GM19238 (cell line): ENCODE measurements at regions not wholly inside any gene's neighbourhood (a gene's known extent, or its start where the extent isn't known, plus 50 kb on each side); places are given as distances from the start of the nearest gene placed in this dataset.
"Not testable (repeated sequence)": the region's sequence is repeated elsewhere in the genome, so short reads cannot be mapped to it uniquely, and the experiment has no call there.

Experiments
- DNase-seq: peaks from one replicate; pipeline ENCODE4 v3.0.0; 2011; ENCODE audit warnings: low spot score; ENCODE audit not compliant: insufficient read length

- no peak for DNase-seq
These were observed 826.5 kb downstream of the UQCRFS1 start for GRCh38 chr19:28386470-28386869.

- no peak for DNase-seq
These were observed 826.9 kb downstream of the UQCRFS1 start for GRCh38 chr19:28386066-28386465.

- no peak for DNase-seq
These were observed 835.9 kb downstream of the UQCRFS1 start for GRCh38 chr19:28377077-28377476.

GRCh38 chr19:28374971-28375370 is 838.0 kb downstream of the UQCRFS1 start:
- no peak for DNase-seq

GRCh38 chr19:28372576-28373247 is 840.2 kb downstream of the UQCRFS1 start:
- no peak for DNase-seq

- DNase-seq: no peak
These were observed 845.8 kb downstream of the UQCRFS1 start for GRCh38 chr19:28367146-28367545.

DNA sequence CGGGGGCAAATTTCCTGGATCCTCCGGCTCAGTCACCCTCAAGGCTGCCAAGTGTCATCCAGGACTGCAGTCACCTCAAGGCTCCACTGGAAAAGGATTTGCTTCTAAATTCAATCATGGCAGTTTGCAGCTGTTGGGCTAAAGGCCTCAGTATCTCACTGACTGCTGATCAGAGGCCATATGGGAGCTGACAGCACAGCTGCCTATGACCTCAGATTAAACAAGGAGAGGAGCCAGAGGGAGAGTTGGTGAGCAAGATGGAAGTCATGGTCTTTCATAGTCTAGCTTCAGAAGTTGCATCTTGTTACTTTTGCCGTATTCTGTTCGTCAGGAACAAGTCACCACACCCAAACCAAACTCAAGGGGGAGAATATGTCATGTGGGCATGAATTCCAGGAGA is 849.7 kb downstream of the UQCRFS1 start:
- no peak for DNase-seq

DNA sequence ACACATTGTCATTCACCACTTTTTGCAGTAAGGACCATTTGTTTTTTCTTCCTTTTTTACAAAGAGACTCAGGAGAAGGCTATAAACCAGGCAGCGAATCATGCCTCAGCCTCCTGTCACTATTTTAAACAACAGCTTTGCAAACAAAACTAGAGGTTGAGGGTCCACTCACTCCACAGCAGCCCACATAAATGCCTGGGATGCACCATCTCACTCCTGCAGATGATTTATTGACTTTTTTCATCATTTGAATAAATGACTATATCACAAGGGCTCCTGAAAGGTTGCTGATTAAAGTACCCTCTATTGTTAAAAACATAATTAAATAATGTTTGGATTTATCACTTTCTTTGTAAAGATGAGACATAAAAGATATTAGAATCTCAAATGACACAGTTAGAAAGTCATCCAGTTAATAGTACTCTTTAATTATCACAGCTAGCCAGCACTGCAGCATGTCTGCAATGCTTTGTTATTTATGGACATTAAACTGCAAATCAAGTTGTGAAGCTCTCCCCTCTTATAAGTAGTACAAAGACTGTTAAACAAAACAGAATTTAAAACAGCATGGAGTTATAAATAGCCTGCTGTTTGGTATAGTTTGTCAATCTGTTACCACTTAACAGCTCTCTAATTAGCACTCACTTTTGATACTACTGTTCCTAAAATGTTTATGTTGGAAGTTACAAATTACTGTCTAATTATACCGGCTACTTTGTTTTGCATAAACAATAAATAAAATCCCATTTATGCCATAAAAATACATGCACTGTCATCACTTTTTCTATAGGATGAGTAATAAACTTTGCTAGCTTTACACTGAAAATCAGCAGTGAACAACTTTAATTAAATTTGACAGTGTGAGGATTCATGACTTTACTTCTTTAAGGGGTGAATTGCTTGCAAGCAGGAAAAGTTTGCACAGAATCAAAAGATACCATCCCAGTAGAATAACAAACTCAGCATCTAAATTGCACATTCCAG is 853.2 kb downstream of the UQCRFS1 start:
- DNase-seq: no peak

DNA sequence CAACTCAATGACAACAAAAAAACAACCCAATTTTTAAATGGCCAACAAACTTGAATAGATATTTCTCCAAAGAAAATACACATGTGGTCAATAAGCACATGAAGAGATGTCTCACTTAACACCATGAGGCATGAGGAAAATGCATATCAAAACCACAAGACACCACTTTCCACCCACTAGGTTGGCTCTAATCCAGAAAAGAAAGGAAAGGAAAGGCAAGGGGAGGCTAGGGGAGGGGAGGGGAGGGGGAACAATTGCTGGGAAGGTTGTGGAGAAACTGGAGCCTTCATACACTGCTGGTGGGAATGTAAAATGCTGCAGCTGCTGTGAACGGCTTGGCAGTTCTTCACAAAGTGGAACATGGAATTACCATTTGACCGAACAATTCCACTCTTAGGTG is 854.3 kb downstream of the UQCRFS1 start:
- DNase-seq: no peak

- no peak for DNase-seq
These were observed 861.2 kb downstream of the UQCRFS1 start for GRCh38 chr19:28351761-28352160.

- DNase-seq: not testable (repeated sequence)
These were observed 861.6 kb downstream of the UQCRFS1 start for GRCh38 chr19:28351321-28351720.

- no peak for DNase-seq
These were observed 862.3 kb downstream of the UQCRFS1 start for GRCh38 chr19:28350673-28351072.

GRCh38 chr19:28350037-28350436 is 862.9 kb downstream of the UQCRFS1 start:
- no peak for DNase-seq

DNA sequence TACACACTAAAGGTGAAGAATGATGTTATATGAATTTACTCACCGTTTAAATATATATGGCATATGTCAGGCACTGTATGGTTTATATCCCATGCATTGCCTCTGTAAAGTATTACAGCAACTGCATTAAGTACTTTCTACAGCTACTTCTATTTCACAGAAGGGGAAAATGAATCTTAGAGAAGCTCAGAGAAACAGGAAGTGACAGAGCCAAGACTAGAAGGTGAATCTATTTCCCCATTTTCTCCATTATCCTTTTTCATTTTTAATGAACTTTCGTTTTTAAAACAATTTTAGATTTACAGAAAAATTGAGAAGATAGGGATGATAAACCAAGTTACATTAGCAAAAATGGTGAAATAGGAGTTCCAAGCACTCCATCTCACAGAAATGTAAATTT is 863.3 kb downstream of the UQCRFS1 start:
- DNase-seq: no peak

DNA sequence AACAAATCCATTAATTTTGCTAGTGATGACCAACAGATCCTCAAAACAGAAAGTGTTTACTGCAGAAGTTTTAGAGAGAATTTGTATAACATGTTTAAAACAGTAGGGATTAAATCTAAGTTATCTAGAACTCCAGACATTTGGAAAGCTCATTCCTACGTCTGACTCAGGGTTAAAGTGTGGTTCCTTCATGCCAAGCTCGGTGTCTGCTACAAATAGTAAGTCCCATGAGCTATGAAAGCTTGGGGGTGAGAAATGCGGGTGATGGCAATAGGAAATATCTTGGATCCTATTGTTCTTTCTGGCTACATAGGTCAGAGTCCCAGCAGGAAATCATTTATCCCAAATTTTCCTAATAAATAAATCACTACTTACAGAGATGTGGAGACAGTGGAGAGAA is 867.1 kb downstream of the UQCRFS1 start:
- DNase-seq: no peak

DNA sequence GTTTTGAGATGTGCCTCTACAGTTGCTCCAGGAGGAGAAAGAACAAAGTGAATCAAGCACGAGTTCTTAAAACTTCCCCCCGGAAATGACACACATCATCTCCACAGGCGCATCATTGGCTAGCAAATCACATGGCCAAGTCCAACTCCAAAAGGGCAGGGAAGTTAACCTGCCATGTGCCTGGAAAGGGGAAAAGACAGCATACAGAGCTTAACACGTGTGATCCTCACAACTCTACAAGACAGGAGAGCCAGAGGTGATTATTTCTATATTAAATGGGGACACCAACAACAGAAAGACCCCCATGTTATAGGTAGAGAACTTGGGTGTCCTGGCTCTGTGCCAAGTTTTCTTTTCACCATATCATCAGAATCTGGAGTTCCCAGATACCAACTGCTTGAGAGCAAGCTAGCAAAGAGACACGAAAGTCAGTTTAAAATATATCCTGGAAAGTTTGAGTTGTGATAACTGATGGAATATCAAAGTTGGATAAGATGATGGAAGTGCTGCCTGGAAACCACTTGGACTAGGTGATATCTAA is 871.1 kb downstream of the UQCRFS1 start:
- no peak for DNase-seq

DNA sequence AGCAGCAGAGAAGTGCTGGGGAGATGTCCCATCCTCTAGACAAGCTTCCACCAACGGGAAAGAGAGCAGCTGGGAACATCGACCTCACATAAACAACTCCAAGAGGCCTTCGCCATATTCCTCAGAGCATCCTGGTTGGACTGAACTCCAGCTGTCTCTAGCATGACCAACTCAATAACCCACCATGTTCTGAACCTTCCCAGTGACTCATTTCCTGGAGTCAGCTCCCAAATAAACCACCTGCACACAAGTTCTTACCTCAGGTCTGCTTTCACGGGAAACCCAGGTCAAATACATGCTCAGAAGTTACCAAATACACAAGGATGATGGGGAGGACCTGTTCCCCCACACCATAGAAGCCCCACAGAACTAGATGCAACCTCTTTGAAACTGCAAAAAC is 878.5 kb downstream of the UQCRFS1 start:
- no peak for DNase-seq

DNA sequence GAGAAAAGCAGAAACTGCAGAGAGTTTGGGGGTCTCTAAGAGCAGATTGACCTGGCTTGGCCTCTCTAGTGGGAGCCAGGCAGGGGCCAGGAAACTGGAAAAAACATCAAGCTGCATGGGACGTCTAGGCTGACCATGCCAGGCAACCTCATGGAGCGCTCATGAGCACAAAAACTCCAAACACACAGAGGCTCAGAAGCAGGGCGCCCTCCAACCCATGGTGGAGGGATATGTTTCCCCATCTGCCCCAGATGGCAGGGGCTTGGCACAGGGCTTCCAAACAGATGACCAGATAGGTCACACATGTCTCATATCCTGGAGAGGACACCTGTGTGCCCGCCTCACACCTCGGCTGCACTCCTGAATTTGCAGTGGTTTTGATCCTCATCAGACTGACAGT is 879.0 kb downstream of the UQCRFS1 start:
- DNase-seq: no peak

- DNase-seq: no peak
These were observed 880.1 kb downstream of the UQCRFS1 start for GRCh38 chr19:28332886-28333285.

- DNase-seq: no peak
These were observed 880.6 kb downstream of the UQCRFS1 start for GRCh38 chr19:28332351-28332750.

- no peak for DNase-seq
These were observed 881.4 kb downstream of the UQCRFS1 start for GRCh38 chr19:28331596-28331995.

DNA sequence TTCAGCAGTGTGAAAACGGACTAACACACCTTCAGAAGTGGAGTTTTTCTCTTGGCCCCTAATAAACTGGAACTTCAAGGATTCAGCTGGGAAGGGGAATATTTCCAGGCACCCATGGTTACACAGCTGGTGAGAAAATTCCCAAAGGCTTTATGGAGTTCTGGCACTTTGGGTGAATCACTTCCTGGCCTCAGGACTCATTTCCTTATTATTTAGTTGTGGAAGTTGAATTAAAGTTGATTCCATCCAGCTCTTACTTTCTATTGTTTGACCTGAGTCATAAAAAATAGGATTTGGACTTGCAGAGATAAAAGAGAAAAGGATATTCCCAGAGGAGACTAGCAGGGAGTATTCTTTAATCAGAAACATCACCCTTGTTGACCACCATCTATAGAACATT is 882.1 kb downstream of the UQCRFS1 start:
- no peak for DNase-seq
